PC-3 (cell line): ENCODE measurements at regions not wholly inside any gene's neighbourhood (a gene's known extent, or its start where the extent isn't known, plus 50 kb on each side); places are given as distances from the start of the nearest gene placed in this dataset.

Source experiments
- ATAC-seq: fragments of 200-7000 bp; cut with Tn5 transposase; 2 replicates; pipeline ENCODE4 v1.9.1; 2020; ENCODE audit warnings: mild to moderate bottlenecking, moderate library complexity
- BruUV-seq: library from RNA; stranded (reverse); fragments of 400-500 nt; replicated peaks from 2 replicates; lab custom pipeline; 2021; lab: Mats Ljungman, UMichigan
- CTCF ChIA-PET: fragments of 300-600 bp; sonication (Branson Sonifier 250); formaldehyde crosslinking; loops from one replicate; lab custom pipeline; 2022; ENCODE audit warnings: antibody characterized with exemption; lab: Charles Lee
- POLR2A ChIA-PET: fragments of 300-600 bp; sonication (Branson Sonifier 250); formaldehyde crosslinking; loops from one replicate; lab custom pipeline; 2022; ENCODE audit warnings: antibody characterized with exemption; ENCODE audit not compliant: unreplicated experiment; lab: Charles Lee
- DNase-seq: peaks from one replicate; pipeline ENCODE4 v3.0.0-alpha.2; 2015
- H2AFZ ChIP-seq: fragments of 300-600 bp; sonication (generic); 2 replicates; pipeline ENCODE4 v1.6.0; 2016; ENCODE audit warnings: antibody characterized with exemption, low read length
- H3F3A ChIP-seq: fragments of 300-600 bp; sonication (generic); one replicate; pipeline ENCODE4 v1.6.0; 2017; ENCODE audit warnings: antibody characterized with exemption, low read length, control low read depth, mild to moderate bottlenecking; ENCODE audit not compliant: unreplicated experiment
- H3K27ac ChIP-seq: fragments of 300-600 bp; sonication (generic); 2 replicates; pipeline ENCODE4 v1.5.1; 2016; ENCODE audit warnings: mild to moderate bottlenecking, low read length
- H3K27me3 ChIP-seq: fragments of 300-600 bp; sonication (generic); 2 replicates; pipeline ENCODE4 v1.6.1; 2016; ENCODE audit warnings: low read length, mixed read lengths
- H3K36me3 ChIP-seq: fragments of 300-600 bp; sonication (generic); 2 replicates; pipeline ENCODE4 v1.6.1; 2016; ENCODE audit warnings: low read depth, mixed run types, low read length, mixed read lengths
- H3K4me1 ChIP-seq: fragments of 300-600 bp; sonication (generic); 2 replicates; pipeline ENCODE4 v1.5.1; 2016; ENCODE audit warnings: low read length; ENCODE audit not compliant: insufficient read depth
- H3K4me2 ChIP-seq: fragments of 300-600 bp; sonication (generic); 2 replicates; pipeline ENCODE4 v1.6.0; 2016; ENCODE audit warnings: low read length
- H3K4me3 ChIP-seq: fragments of 300-600 bp; sonication (generic); 2 replicates; pipeline ENCODE4 v1.5.1; 2016; ENCODE audit warnings: mild to moderate bottlenecking, low read length, mixed read lengths
- H3K79me2 ChIP-seq: fragments of 300-600 bp; sonication (generic); 2 replicates; pipeline ENCODE4 v1.6.1; 2017; ENCODE audit warnings: low read length, mixed read lengths
- H3K9ac ChIP-seq: fragments of 300-600 bp; sonication (generic); 2 replicates; pipeline ENCODE4 v1.6.0; 2016; ENCODE audit warnings: mild to moderate bottlenecking, low read length
- H3K9me2 ChIP-seq: fragments of 300-600 bp; sonication (generic); replicated peaks from 2 replicates; pipeline ENCODE4 v1.6.1; 2016; ENCODE audit warnings: mixed run types, low read length, mixed read lengths
- H3K9me3 ChIP-seq: fragments of 300-600 bp; sonication (generic); 2 replicates; pipeline ENCODE4 v1.6.1; 2016; ENCODE audit warnings: low read length, mixed read lengths
- H4K20me1 ChIP-seq: fragments of 300-600 bp; sonication (generic); 2 replicates; pipeline ENCODE4 v1.6.1; 2016; ENCODE audit warnings: low read length, mixed read lengths
- CTCF ChIP-seq: fragments of 300-600 bp; sonication (generic); conservative IDR thresholded peaks from 2 replicates; pipeline ENCODE4 v1.5.1; 2017; ENCODE audit warnings: antibody characterized with exemption, low read depth, mild to moderate bottlenecking, low read length
- EZH2 ChIP-seq: fragments of 300-600 bp; sonication (generic); IDR thresholded peaks from one replicate; pipeline ENCODE4 v1.6.1; 2017; ENCODE audit warnings: antibody characterized with exemption, mild to moderate bottlenecking, low read length; ENCODE audit not compliant: unreplicated experiment
- EZH2phosphoT487 ChIP-seq: fragments of 300-600 bp; sonication (generic); IDR thresholded peaks from 2 replicates; pipeline ENCODE4 v1.6.1; 2018; ENCODE audit warnings: mild to moderate bottlenecking, antibody characterized with exemption, low read length, borderline replicate concordance
- intact Hi-C: fragments of 100-400 bp; cut with micrococcal nuclease; formaldehyde crosslinking; loops from 2 replicates; pipeline ENCODE4 v1.9.0; 2023

DNA sequence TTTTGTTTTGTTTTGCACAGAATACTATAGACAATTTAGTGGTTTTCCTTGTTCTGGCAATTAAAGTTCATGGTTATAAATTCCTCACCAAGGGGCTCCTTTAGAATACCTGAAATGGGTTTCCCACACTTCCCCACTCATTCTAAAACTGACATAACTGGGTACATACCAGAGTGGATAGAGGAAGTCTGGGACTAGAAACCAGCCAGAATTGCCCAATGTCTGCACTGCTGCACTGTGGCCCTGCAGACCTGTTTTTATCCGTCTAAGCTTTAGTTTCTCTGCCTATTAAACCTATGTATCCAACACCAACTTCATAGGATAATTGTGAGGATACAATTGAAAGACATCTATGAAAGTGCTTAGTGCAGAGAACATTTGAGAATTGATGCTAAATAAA, 498.6 kb downstream of the KCTD12 start:
- ATAC-seq (no peak), DNase-seq (no peak)
- Histone ChIP-seq H3K79me2 (no peaks in the 10 kb centered on the region), H3K27ac (no peak overlapping the region), H3K4me3 (no peak overlapping the region), H3K9ac (no peak overlapping the region), H3K9me3 (no peaks in the 10 kb centered on the region), H2AFZ (no peak overlapping the region), H3K4me1 (peaks cover 19% of the 10 kb centered on the region), H3K9me2 (no peaks in the 10 kb centered on the region), H4K20me1 (no peaks in the 10 kb centered on the region), H3K27me3 (no peaks in the 10 kb centered on the region; the same call in 1 of the 2 replicates), H3F3A (no peaks in the 10 kb centered on the region), H3K4me2 (no peak overlapping the region), H3K36me3 (no peaks in the 10 kb centered on the region)
- ChIA-PET POLR2A (no interaction called here), CTCF (no interaction called here)
- TF ChIP-seq CTCF: no peak
- no peak for TF ChIP-seq EZH2phosphoT487
- TF ChIP-seq EZH2: no peak
- intact Hi-C loops: no loop called here
- BruUV-seq: no TSS peak

DNA sequence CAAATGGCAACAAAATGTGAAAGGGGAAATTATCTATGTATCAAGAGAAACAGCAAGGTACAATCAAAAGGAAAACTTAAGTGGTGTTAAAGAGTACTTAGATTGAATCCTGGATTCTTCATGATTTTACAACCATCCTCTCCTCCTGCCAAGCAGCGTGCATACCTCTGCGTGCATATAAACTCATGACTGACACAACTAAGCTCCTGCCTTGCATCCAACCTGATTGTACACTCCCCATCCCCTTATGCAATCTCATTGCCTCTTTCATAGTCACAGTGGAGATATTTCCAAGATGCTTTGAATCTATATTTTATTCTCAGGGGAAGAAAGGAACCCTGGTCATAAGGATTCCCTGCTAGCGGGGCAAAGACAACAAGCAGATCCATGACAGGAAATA, 499.9 kb downstream of the KCTD12 start:
- Histone ChIP-seq H3K79me2 (no peaks in the 10 kb centered on the region), H3K9me2 (no peaks in the 10 kb centered on the region), H3K27ac (no peak overlapping the region), H3K4me3 (no peak overlapping the region), H3K9me3 (no peaks in the 10 kb centered on the region), H3K27me3 (no peaks in the 10 kb centered on the region), H3K4me1 (peaks cover 19% of the 10 kb centered on the region), H3F3A (no peaks in the 10 kb centered on the region), H3K9ac (no peak overlapping the region), H2AFZ (no peak overlapping the region), H3K4me2 (no peak overlapping the region), H3K36me3 (no peaks in the 10 kb centered on the region), H4K20me1 (no peaks in the 10 kb centered on the region)
- no peak for TF ChIP-seq CTCF
- TF ChIP-seq EZH2: no peak
- no peak for TF ChIP-seq EZH2phosphoT487
- ATAC-seq (no peak), DNase-seq (no peak)
- CTCF ChIA-PET: no interaction called here
- intact Hi-C loops: no loop called here
- POLR2A ChIA-PET: interaction anchor here (0.6 kb wide), 1 partner anchor 52 kb away, joined by 4 read pairs; no protein-coding TSS in a partner anchor
- BruUV-seq: no TSS peak

DNA sequence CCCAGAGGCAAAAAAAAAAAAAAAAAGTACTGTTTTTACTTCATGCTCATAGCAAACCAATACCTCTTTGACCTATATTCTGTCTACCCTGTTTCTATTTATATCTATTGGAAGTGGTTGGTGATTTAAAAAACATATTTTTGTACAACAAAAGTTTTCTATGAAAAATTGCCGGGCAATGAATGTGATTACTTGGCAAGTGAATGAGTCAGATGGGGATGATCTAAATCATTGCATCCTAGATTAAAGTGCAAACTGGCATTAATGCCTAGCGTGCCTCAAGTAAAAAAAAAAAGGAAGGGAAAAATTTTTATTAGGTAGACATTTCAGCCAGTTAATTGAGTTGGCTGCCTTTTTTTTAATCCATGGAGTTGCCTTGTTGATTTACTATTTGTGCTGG, 500.6 kb downstream of the KCTD12 start:
- Histone ChIP-seq H3K9me3 (no peaks in the 10 kb centered on the region), H3K27me3 (no peaks in the 10 kb centered on the region), H3K9me2 (no peaks in the 10 kb centered on the region), H3K27ac (no peak overlapping the region), H3K4me3 (no peak overlapping the region), H3K4me1 (peaks cover 19% of the 10 kb centered on the region), H2AFZ (no peak overlapping the region), H4K20me1 (no peaks in the 10 kb centered on the region), H3K4me2 (no peak overlapping the region), H3K9ac (no peak overlapping the region), H3F3A (no peaks in the 10 kb centered on the region), H3K36me3 (no peaks in the 10 kb centered on the region), H3K79me2 (no peaks in the 10 kb centered on the region)
- intact Hi-C loops: no loop called here
- POLR2A ChIA-PET: no interaction called here
- BruUV-seq: no TSS peak
- CTCF ChIA-PET: no interaction called here
- peak; percentile 5 for DNase-seq
- no peak for ATAC-seq
- TF ChIP-seq CTCF: no peak
- TF ChIP-seq EZH2: no peak
- TF ChIP-seq EZH2phosphoT487: no peak
